Endodermal cell (in vitro differentiated cells): ENCODE measurements at regions not wholly inside any gene's neighbourhood (a gene's known extent, or its start where the extent isn't known, plus 50 kb on each side); places are given as distances from the start of the nearest gene placed in this dataset.

Experiments
- DNase-seq: peaks from one replicate; pipeline ENCODE4 v3.0.0-alpha.2; 2017
- H3K27ac ChIP-seq: 2 replicates; pipeline ENCODE4 v1.5.1; 2013; ENCODE audit warnings: mild to moderate bottlenecking, low read depth, low read length, moderate library complexity
- H3K27me3 ChIP-seq: 2 replicates; pipeline ENCODE4 v1.6.1; 2013; ENCODE audit warnings: mild to moderate bottlenecking, low read length, moderate library complexity; ENCODE audit not compliant: insufficient read depth, control insufficient read depth, poor library complexity, severe bottlenecking
- H3K36me3 ChIP-seq: 2 replicates; pipeline ENCODE4 v1.7.0; 2013; ENCODE audit warnings: mild to moderate bottlenecking, low read length, moderate library complexity; ENCODE audit not compliant: control insufficient read depth, insufficient read depth
- H3K4me1 ChIP-seq: one replicate; pipeline ENCODE4 v1.7.0; 2013; ENCODE audit warnings: low read length; ENCODE audit not compliant: control insufficient read depth, insufficient read depth
- H3K4me3 ChIP-seq: 2 replicates; pipeline ENCODE4 v1.5.1; 2013; ENCODE audit warnings: mild to moderate bottlenecking, low read length, moderate library complexity
- H3K9ac ChIP-seq: 2 replicates; pipeline ENCODE4 v1.6.1; 2013; ENCODE audit warnings: mild to moderate bottlenecking, low read length, moderate library complexity; ENCODE audit not compliant: poor library complexity, severe bottlenecking; ENCODE audit errors: extremely low read depth
- H3K9me3 ChIP-seq: 2 replicates; pipeline ENCODE4 v1.6.1; 2013; ENCODE audit warnings: mild to moderate bottlenecking, low read length, moderate library complexity; ENCODE audit not compliant: control insufficient read depth
- H3K27ac Mint-ChIP-seq: 2 replicates; pipeline ENCODE4 v1.8.0; 2020; ENCODE audit warnings: mixed read lengths
- H3K27me3 Mint-ChIP-seq: 2 replicates; pipeline ENCODE4 v1.8.0; 2021; ENCODE audit warnings: mild to moderate bottlenecking, mixed read lengths; ENCODE audit not compliant: insufficient read depth
- H3K36me3 Mint-ChIP-seq: 2 replicates; pipeline ENCODE4 v1.8.0; 2020; ENCODE audit warnings: low read depth, mixed read lengths
- H3K4me1 Mint-ChIP-seq: 2 replicates; pipeline ENCODE4 v1.8.0; 2020; ENCODE audit warnings: mixed read lengths
- H3K4me3 Mint-ChIP-seq: 2 replicates; pipeline ENCODE4 v1.8.0; 2020; ENCODE audit warnings: mild to moderate bottlenecking, moderate library complexity, mixed read lengths
- H3K9me3 Mint-ChIP-seq: 2 replicates; pipeline ENCODE4 v1.8.0; 2020; ENCODE audit warnings: mild to moderate bottlenecking, mixed read lengths
- CTCF ChIP-seq: fragments of 200-600 bp; sonication (generic); conservative IDR thresholded peaks from 2 replicates; pipeline ENCODE4 v1.5.0; 2021; ENCODE audit warnings: antibody characterized with exemption, mild to moderate bottlenecking
- WGBS, 2 experiments: methylation state at CpG; one replicate each; pipeline versions ENCODE4 v1.1.5 to v1.1.7; 2013; ENCODE audit warnings: missing lambda C conversion rate in 2 of 2, mixed read lengths in 1 of 2; ENCODE audit not compliant: insufficient coverage in 1 of 2, insufficient read length in 1 of 2; 5-methylcytosine and 5-hydroxymethylcytosine counted together

GRCh38 chr18:28706397-28706796 lies 529.5 kb upstream of the CDH2 start:
- no peak overlapping the region for H3K9ac ChIP-seq
- no peaks in the 10 kb centered on the region for H3K9me3 ChIP-seq
- no peaks in the 10 kb centered on the region for H3K36me3 Mint-ChIP-seq
- H3K4me1 ChIP-seq = peaks cover 3% of the 10 kb centered on the region
- no peak for TF ChIP-seq CTCF
- H3K27ac ChIP-seq = no peak overlapping the region
- no peaks in the 10 kb centered on the region for H3K36me3 ChIP-seq
- no peak overlapping the region for H3K4me3 ChIP-seq
- no peak for DNase-seq
- H3K9me3 Mint-ChIP-seq = no peaks in the 10 kb centered on the region
- no peak overlapping the region for H3K27ac Mint-ChIP-seq
- WGBS, 2 experiments = 86 to 88% methylated on average over 2 to 4 of the region's 4 CpGs
- no peaks in the 10 kb centered on the region for H3K27me3 Mint-ChIP-seq
- H3K27me3 ChIP-seq = no peaks in the 10 kb centered on the region
- H3K4me3 Mint-ChIP-seq = no peak overlapping the region
- peaks cover 24% of the 10 kb centered on the region for H3K4me1 Mint-ChIP-seq

GRCh38 chr18:28705482-28705881 lies 528.6 kb upstream of the CDH2 start:
- peaks cover 17% of the 10 kb centered on the region for H3K4me1 Mint-ChIP-seq
- H3K9me3 ChIP-seq = no peaks in the 10 kb centered on the region
- no peak overlapping the region for H3K27ac Mint-ChIP-seq
- no peaks in the 10 kb centered on the region for H3K36me3 ChIP-seq
- no peaks in the 10 kb centered on the region for H3K27me3 ChIP-seq
- H3K27ac ChIP-seq = no peak overlapping the region
- H3K4me3 ChIP-seq = no peak overlapping the region
- no peak overlapping the region for H3K4me3 Mint-ChIP-seq
- no peaks in the 10 kb centered on the region for H3K9me3 Mint-ChIP-seq
- no peak for DNase-seq
- no peaks in the 10 kb centered on the region for H3K27me3 Mint-ChIP-seq
- H3K9ac ChIP-seq = no peak overlapping the region
- H3K36me3 Mint-ChIP-seq = no peaks in the 10 kb centered on the region
- WGBS, 2 experiments = 94 to 100% methylated on average over 1 of the region's 1 CpG
- TF ChIP-seq CTCF = no peak
- peaks cover 3% of the 10 kb centered on the region for H3K4me1 ChIP-seq

GRCh38 chr18:28692337-28692736 lies 515.4 kb upstream of the CDH2 start:
- WGBS, 2 experiments = 100% methylated on average over 1 of the region's 1 CpG; no CpG with 5 or more reads in 1 of the 2 experiments
- no peaks in the 10 kb centered on the region for H3K9me3 ChIP-seq
- H3K27ac ChIP-seq = no peak overlapping the region
- Mint-ChIP-seq H3K9me3 (peaks cover 6% of the 10 kb centered on the region), H3K4me3 (no peak overlapping the region), H3K36me3 (no peaks in the 10 kb centered on the region), H3K27ac (no peak overlapping the region), H3K4me1 (peaks cover 29% of the 10 kb centered on the region), H3K27me3 (no peaks in the 10 kb centered on the region)
- no peak overlapping the region for H3K9ac ChIP-seq
- no peak for DNase-seq
- no peaks in the 10 kb centered on the region for H3K36me3 ChIP-seq
- H3K27me3 ChIP-seq = no peaks in the 10 kb centered on the region
- H3K4me1 ChIP-seq = no peaks in the 10 kb centered on the region
- TF ChIP-seq CTCF = no peak
- no peak overlapping the region for H3K4me3 ChIP-seq
